HG03460 (cell line): ENCODE measurements at regions not wholly inside any gene's neighbourhood (a gene's known extent, or its start where the extent isn't known, plus 50 kb on each side); places are given as distances from the start of the nearest gene placed in this dataset.
"Not testable (repeated sequence)": the region's sequence is repeated elsewhere in the genome, so short reads cannot be mapped to it uniquely, and the experiment has no call there.

Experiments
- ATAC-seq: cut with Tn5 transposase; IDR thresholded peaks from one replicate; pipeline ENCODE4 v1.9.1; 2021; ENCODE audit not compliant: unreplicated experiment

- ATAC-seq: no peak
Measured at GRCh38 chr12:124214574-124214973, 80.3 kb upstream of the RFLNA start.

GRCh38 chr12:124216966-124217365, 77.9 kb upstream of the RFLNA start:
- ATAC-seq: no peak

GRCh38 chr12:124217508-124218242, 77.2 kb upstream of the RFLNA start:
- no peak for ATAC-seq

- no peak for ATAC-seq
Measured at GRCh38 chr12:124218243-124218560, 76.7 kb upstream of the RFLNA start.

GRCh38 chr12:124218650-124219049, 76.2 kb upstream of the RFLNA start:
- ATAC-seq: not testable (repeated sequence)

GRCh38 chr12:124222368-124223245, 72.3 kb upstream of the RFLNA start:
- no peak for ATAC-seq

- ATAC-seq: not testable (repeated sequence)
Measured at GRCh38 chr12:124223733-124224138, 71.2 kb upstream of the RFLNA start.

GRCh38 chr12:124224535-124225110, 70.3 kb upstream of the RFLNA start:
- no peak for ATAC-seq

GRCh38 chr12:124225730-124226129, 69.2 kb upstream of the RFLNA start:
- no peak for ATAC-seq

GRCh38 chr12:124227951-124228711, 66.8 kb upstream of the RFLNA start:
- ATAC-seq: no peak

- no peak for ATAC-seq
Measured at GRCh38 chr12:124229520-124229919, 65.4 kb upstream of the RFLNA start.

- ATAC-seq: no peak
Measured at GRCh38 chr12:124230117-124230757, 64.7 kb upstream of the RFLNA start.

- ATAC-seq: no peak
Measured at GRCh38 chr12:124230789-124231188, 64.1 kb upstream of the RFLNA start.

GRCh38 chr12:124231980-124232653, 62.8 kb upstream of the RFLNA start:
- ATAC-seq: no peak

GRCh38 chr12:124232654-124232987, 62.3 kb upstream of the RFLNA start:
- ATAC-seq: no peak

GRCh38 chr12:124233041-124233796, 61.7 kb upstream of the RFLNA start:
- ATAC-seq: no peak

- no peak for ATAC-seq
Measured at GRCh38 chr12:124233846-124234640, 60.9 kb upstream of the RFLNA start.

GRCh38 chr12:124236625-124237031, 58.3 kb upstream of the RFLNA start:
- no peak for ATAC-seq

- ATAC-seq: no peak
Measured at GRCh38 chr12:124238886-124239285, 56.0 kb upstream of the RFLNA start.
